Calu3 (cell line): ENCODE measurements at regions not wholly inside any gene's neighbourhood (a gene's known extent, or its start where the extent isn't known, plus 50 kb on each side); places are given as distances from the start of the nearest gene placed in this dataset.
"Not testable (repeated sequence)": the region's sequence is repeated elsewhere in the genome, so short reads cannot be mapped to it uniquely, and the experiment has no call there.

Experiments
- BruUV-seq: library from RNA; stranded (reverse); fragments of 400-500 nt; replicated peaks from 2 replicates; lab custom pipeline; 2021; lab: Mats Ljungman, UMichigan
- CTCF ChIA-PET: fragments of 300-600 bp; sonication (Branson Sonifier 250); formaldehyde crosslinking; loops from one replicate; lab custom pipeline; 2022; ENCODE audit warnings: antibody characterized with exemption; lab: Charles Lee
- DNase-seq: peaks from one replicate; pipeline ENCODE4 v3.0.0; 2022
- H3K27ac Mint-ChIP-seq: one replicate; pipeline ENCODE4 v1.8.0; 2022; ENCODE audit warnings: mixed read lengths; ENCODE audit not compliant: unreplicated experiment
- H3K27me3 Mint-ChIP-seq: one replicate; pipeline ENCODE4 v1.8.0; 2022; ENCODE audit warnings: mixed read lengths; ENCODE audit not compliant: unreplicated experiment
- H3K36me3 Mint-ChIP-seq: one replicate; pipeline ENCODE4 v1.8.0; 2022; ENCODE audit warnings: mild to moderate bottlenecking, moderate library complexity, mixed read lengths; ENCODE audit not compliant: insufficient read depth, unreplicated experiment
- H3K4me1 Mint-ChIP-seq: one replicate; pipeline ENCODE4 v1.8.0; 2022; ENCODE audit warnings: mild to moderate bottlenecking, low read depth, mixed read lengths; ENCODE audit not compliant: unreplicated experiment
- H3K4me3 Mint-ChIP-seq: one replicate; pipeline ENCODE4 v1.8.0; 2022; ENCODE audit warnings: mild to moderate bottlenecking, low read depth, moderate library complexity, mixed read lengths; ENCODE audit not compliant: unreplicated experiment
- H3K9me3 Mint-ChIP-seq: one replicate; pipeline ENCODE4 v1.8.0; 2022; ENCODE audit warnings: low read depth, mixed read lengths; ENCODE audit not compliant: unreplicated experiment
- CTCF ChIP-seq: fragments of 200-600 bp; IDR thresholded peaks from one replicate; pipeline ENCODE4 v1.8.0; 2022; ENCODE audit warnings: antibody characterized with exemption; ENCODE audit not compliant: unreplicated experiment
- intact Hi-C: fragments of 100-400 bp; cut with micrococcal nuclease; formaldehyde crosslinking; loops from one replicate; pipeline ENCODE4 v1.10.0; 2022; ENCODE audit not compliant: unreplicated experiment

- DNase-seq = no peak
- intact Hi-C loops = no loop called here
- no peaks in the 10 kb centered on the region for H3K4me1 Mint-ChIP-seq
- no TSS peak for BruUV-seq
- no peak overlapping the region for H3K4me3 Mint-ChIP-seq
- no peaks in the 10 kb centered on the region for H3K27me3 Mint-ChIP-seq
- no peak for TF ChIP-seq CTCF
- CTCF ChIA-PET = no interaction called here
- no peaks in the 10 kb centered on the region for H3K36me3 Mint-ChIP-seq
- no peak overlapping the region for H3K27ac Mint-ChIP-seq
- H3K9me3 Mint-ChIP-seq = peaks cover 4% of the 10 kb centered on the region
These were observed 495.6 kb upstream of the ZFP42 start for GRCh38 chr4:187499956-187500355.

DNA sequence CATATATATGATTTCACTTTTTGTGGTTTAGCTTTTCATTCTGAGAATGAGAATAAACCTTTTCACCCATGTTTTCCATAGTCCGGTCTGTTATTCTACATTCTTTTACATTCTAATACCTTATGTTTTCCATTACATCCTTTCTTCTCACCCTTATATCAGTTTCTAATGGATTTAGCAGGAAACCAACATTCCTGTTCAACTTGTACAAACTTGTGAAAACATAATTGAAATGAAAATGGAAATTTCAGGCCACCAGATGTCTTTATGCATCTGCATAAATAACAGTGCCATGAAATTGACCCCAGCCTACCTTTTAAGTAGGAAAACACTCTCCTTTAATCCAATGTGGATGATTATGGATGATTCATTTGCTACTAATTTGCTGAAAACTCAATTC lies 494.8 kb upstream of the ZFP42 start:
- intact Hi-C loops = no loop called here
- Mint-ChIP-seq H3K36me3 (no peaks in the 10 kb centered on the region), H3K27ac (no peak overlapping the region), H3K4me1 (no peaks in the 10 kb centered on the region), H3K27me3 (no peaks in the 10 kb centered on the region), H3K9me3 (peaks cover 4% of the 10 kb centered on the region), H3K4me3 (no peak overlapping the region)
- no peak for TF ChIP-seq CTCF
- CTCF ChIA-PET = interaction anchor here (0.6 kb wide), 1 partner anchor 9 kb away, joined by 3 read pairs; no protein-coding TSS in a partner anchor
- no peak for DNase-seq
- BruUV-seq = no TSS peak

DNA sequence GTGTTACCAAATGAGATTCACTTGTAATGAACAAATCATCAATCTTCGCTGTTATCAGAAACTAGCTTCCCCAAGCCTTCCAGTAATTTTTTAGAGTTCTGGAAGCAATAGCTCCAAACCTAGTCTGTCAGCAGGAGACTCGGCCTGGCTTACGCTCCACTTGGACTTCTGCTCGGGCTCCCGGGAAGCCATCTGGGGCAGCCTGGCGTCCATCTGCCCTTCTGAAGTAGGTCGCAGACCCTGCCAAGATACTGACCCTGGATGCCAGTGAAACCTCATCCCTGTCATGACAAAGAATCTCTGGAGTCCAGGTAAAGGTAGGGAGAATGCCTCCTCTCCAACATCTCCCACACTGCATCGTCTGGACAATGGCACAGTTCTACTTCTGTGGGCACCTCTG lies 493.8 kb upstream of the ZFP42 start:
- intact Hi-C loops = no loop called here
- Mint-ChIP-seq H3K27ac (no peak overlapping the region), H3K4me1 (no peaks in the 10 kb centered on the region), H3K9me3 (peaks cover 5% of the 10 kb centered on the region), H3K36me3 (no peaks in the 10 kb centered on the region), H3K4me3 (no peak overlapping the region), H3K27me3 (no peaks in the 10 kb centered on the region)
- CTCF ChIA-PET = no interaction called here
- TF ChIP-seq CTCF = no peak
- BruUV-seq = no TSS peak
- DNase-seq = no peak

GRCh38 chr4:187504974-187505797 lies 490.4 kb upstream of the ZFP42 start:
- DNase-seq = no peak

DNA sequence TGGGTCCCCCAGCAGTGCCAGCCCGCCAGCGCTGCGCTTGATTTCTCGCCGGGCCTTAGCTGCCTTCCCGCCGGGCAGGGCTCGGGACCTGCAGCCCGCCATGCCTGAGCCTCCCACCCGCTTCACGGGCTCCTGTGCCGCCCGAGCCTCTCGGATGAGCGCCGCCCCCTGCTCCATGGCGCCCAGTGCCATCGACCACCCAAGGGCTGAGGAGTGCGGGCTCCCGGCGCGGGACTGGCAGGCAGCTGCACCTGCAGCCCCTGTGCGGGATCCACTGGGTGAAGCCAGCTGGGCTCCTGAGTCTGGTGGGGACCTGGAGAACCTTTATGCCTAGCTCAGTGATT lies 489.8 kb upstream of the ZFP42 start:
- DNase-seq, H3K27ac Mint-ChIP-seq, H3K36me3 Mint-ChIP-seq, H3K4me1 Mint-ChIP-seq, intact Hi-C loops, H3K4me3 Mint-ChIP-seq, H3K27me3 Mint-ChIP-seq, CTCF ChIA-PET, BruUV-seq, H3K9me3 Mint-ChIP-seq: not testable (repeated sequence)

More at GRCh38 chr4:187504974-187505797, 490.4 kb upstream of the ZFP42 start:
- CTCF ChIA-PET = no interaction called here
- Mint-ChIP-seq H3K4me1 (no peaks in the 10 kb centered on the region), H3K27ac (no peak overlapping the region), H3K36me3 (no peaks in the 10 kb centered on the region), H3K27me3 (no peaks in the 10 kb centered on the region), H3K9me3 (peaks cover 5% of the 10 kb centered on the region), H3K4me3 (no peak overlapping the region)
- no TSS peak for BruUV-seq
- no peak for TF ChIP-seq CTCF
- intact Hi-C loops = no loop called here
